T-helper 1 cell (primary cell): ENCODE measurements at regions not wholly inside any gene's neighbourhood (a gene's known extent, or its start where the extent isn't known, plus 50 kb on each side); places are given as distances from the start of the nearest gene placed in this dataset.
"Not testable (repeated sequence)": the region's sequence is repeated elsewhere in the genome, so short reads cannot be mapped to it uniquely, and the experiment has no call there.

Experiments used
- DNase-seq, 5 donors: peaks; one replicate each; pipeline ENCODE4 v3.0.0-alpha.2; 2012 to 2020

DNA sequence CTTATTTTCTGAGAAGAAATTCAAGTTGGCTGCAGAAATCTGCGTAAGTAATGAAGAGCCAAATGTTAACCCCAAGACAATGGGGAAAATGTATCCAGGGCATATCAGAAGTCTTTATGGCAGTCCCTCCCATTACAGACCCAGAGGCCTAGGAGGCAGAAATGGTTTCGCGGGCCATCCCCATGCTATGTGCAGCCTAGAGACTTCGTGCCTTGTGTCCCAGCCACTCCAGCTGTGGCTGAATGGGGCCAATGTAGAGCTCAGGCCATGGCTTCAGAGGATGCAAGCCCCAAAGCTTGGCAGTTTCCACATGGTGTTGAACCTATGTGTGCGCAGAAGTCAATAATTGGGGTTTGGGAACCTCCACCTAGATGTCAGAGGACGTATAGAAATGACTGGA lies 131.9 kb downstream of the GPR37 start:
- DNase-seq, result no peak

DNA sequence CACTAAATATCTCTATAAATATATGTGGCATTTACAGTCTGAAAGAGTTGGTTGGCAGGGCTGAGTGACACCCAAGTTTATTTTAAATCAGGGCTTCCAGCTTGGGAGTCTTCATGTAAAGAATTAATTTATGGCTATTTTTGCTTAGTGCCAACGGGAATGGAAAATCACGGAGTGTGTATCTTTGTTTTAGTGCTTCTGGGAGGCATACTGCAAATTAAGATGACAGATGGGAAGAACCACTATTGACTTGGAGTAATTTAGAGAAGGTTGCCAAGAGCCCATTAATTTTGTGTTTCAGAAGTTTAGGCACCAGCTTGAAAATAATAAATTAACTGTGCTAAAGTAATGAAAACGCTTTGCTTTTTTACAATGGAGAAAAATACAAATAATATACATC lies 135.2 kb downstream of the GPR37 start:
- no peak for DNase-seq

DNA sequence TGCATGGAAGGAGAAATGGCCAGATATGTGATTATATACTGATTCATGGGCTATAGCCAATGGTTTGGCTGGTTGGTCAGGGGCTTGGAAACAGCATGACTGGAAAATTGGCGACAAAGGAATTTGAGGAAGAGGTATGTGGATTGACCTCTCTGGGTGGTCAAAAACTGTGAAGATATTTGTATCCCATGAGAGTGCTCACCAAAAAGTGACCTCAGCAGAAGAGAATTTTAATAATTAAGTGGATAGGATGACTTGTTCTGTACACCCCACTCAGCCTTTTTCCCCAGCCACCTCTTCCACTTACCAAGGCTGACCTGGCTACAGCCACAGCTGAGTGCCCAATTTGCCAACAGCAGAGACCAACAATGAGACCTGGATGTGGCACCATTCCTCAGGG lies 146.7 kb downstream of the GPR37 start:
- DNase-seq, result no peak

DNA sequence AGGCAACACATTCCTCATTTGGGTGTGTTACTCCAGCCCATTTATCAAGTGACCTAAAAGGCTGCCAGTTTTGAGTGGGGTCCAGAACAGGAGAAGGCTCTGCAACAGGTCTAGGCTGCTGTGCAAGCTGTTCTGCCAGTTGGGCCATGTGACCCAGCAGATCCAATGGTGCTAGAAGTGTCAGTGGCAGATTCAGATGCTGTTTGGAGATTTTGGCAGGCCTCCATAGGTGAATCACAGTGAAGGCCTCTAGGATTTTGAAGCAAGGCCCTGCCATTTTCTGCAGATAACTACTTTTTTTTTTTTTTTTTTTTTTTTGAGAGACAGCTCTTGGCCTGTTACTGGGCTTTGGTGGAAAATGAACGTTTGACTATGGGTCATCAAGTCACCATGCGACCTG lies 147.5 kb downstream of the GPR37 start:
- DNase-seq, result not testable (repeated sequence)

DNA sequence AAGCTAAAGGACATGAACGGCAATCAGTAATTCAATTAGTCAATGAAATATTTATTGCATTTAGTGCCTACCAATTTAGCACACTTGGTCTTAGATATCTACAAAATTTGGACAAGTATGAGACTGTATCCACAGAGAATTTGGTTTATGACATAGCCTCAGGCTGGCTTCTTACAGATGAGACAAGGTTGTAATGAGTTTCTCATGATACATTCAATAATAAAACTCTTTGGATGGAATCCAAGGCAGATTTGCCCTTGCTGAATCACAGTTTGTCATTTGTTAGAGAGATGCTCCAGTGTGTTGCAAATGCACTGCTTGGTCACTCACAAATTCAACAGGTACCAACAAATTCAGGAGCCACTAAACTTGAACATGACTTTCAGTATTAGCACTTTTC lies 162.5 kb downstream of the GPR37 start:
- DNase-seq, result no peak

DNA sequence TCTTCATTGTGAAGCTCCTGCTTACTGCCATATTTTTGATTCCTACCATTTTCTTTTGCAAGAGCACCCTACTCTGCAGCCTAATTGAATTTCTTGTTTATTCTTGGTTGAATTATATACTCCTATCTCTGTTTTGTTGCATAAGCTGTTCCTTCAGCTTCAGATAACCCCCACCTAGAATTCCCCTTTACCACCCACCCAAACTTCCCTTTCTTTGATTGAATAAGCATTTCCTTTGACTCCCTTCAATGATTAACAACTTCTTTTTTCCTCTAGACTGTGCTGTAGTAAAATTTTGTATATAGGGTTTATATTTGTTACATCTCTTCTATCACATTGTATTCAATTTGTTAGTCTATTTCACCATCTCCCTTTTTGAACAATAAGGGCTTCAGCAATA lies 168.1 kb downstream of the GPR37 start:
- DNase-seq, result no peak

DNA sequence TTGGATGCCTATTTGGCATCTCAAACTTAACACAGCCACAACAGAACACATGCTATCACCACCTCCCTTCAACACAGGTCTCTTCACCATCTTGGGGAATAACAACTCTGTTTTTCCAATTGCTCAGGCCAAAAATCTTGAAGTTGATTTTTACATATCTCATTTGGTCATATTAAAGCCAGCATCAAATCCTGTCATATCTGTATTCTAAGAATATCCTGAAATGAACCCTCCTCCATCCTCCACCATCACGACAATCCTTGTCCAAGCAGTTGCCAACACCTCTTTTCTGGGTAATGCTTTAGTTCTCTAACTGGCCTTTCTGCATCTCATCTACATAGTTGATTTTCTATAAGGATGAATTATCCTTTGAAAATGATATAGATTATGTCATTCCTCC lies 168.7 kb downstream of the GPR37 start:
- DNase-seq, result no peak

DNA sequence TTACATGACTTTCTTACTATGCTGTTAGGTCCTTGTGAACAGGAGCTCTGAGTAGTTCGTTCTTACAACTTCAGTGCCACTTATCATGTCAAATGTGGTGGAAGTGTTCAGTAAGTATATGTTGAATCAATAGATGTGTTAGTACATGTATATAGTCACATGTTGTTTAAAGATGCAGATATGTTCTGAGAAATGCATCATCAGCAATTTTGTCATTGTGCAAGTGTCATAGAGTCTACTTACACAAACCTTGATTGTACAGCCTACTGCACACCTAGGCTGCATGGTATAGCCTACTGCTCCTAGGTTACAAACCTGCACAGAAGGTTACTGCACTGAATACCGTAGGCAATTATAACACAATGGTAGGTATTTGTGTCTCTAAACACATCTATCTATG lies 174.8 kb downstream of the GPR37 start:
- DNase-seq, result no peak

DNA sequence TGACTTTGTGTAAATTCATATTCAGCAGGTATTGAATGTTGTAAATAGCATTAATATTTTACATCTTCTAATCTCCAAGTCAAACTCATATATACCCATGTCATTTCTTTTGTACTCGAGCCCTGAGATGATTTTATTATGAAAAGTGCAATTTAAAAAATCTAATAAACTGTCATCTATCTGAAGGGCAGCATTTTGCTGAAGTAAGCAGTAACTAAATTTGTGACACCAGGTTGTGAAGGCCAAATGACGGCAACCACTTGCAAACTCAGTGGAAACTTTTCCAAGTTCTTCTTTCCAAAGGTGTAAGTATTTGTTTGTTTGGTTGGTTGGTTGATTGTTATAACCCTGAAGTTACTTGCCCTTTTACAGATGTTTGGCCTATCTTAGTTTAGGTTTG lies 188.3 kb downstream of the GPR37 start:
- no peak for DNase-seq

DNA sequence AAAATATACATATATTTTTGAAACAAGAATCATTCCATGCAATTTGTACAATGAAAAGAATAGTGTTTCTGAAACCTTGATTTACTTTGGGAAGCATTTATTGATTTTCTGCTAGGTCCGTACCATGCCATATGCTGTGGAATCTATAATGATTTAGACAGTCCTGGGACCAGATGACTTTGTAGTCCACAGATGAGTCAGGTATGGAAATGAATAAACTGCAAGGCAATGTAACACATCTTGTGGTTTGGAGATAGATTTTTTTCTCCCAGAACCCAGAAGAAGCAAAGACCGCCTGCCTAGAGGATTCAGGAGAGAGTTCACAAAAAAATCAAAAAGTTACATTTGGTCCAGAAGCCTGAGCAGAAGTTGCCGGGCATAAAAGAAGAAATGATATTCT lies 190.4 kb downstream of the GPR37 start:
- no peak for DNase-seq

DNA sequence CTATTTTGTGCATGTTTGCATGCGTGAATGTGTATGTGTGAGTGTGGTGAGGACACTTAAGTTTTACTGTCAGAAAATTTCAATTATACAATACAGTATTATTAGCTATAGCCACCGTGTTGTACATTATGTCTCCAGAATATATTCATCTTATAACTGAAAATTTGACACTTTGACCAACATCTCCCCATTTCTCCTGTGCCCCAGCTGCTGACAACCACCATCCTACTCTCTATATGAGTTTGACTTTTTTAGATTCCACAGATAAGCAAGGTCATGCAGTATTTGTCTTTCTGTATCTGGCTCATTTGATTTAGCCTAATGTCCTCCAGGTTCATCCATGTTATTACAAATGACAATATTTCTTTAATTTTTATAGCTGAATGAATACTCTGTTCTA lies 195.0 kb downstream of the GPR37 start:
- DNase-seq, result no peak

DNA sequence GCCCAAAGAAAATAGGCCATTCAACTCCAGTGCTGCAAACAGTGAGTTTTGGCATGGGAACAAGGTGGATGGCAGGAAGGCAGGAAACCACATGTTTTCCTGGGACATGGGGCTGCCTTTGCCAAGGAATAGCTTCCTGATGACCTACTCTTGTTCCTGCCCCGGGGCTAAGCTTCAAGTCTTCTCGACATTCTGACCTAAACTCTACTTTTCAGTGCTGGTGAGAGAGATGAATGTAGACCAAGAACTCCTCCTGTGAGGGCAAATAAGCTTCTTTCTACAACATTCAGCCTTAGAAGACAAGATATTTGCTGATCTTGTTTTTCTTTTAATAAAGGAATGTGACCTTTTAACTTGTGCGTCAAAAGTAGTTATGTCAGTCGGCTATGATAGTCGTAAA lies 199.0 kb downstream of the GPR37 start:
- no peak for DNase-seq

DNA sequence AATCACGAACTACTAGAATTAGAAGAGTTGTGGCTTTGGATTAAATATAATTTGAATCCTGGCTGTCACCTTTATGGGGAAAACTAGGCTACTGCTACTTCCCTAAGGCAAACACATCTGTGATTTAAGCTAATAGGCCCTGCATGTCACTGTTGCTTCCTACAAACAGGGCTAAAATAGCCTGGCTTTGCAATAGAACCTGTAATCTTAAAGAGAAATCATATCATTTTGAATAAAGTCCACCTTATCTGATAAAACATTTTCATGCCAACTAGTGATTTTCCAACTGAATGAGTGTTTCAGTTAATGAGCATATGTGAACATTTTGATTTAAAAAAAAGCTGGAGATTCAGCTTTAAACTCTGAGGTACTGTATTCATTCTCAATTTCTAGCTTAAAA lies 208.0 kb downstream of the GPR37 start:
- no peak for DNase-seq

DNA sequence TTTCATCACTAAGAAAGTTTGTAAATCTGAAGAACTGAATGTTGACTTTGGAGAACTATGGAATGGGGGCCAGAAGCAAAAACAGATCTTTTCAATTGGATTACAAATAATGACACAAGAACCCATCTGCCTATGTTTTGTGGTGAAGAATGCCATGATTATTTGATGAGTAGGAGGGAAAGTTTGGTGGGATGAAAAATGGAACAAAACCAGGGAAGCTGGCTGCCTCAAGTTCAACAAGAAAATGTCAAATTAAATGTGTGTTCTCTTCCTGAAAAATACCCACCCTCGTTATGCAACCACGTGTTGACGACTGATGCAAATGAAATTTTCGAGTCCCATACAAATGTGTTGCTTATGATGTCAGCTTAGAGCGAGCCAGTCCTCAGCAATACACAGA lies 208.5 kb downstream of the GPR37 start:
- no peak for DNase-seq

DNA sequence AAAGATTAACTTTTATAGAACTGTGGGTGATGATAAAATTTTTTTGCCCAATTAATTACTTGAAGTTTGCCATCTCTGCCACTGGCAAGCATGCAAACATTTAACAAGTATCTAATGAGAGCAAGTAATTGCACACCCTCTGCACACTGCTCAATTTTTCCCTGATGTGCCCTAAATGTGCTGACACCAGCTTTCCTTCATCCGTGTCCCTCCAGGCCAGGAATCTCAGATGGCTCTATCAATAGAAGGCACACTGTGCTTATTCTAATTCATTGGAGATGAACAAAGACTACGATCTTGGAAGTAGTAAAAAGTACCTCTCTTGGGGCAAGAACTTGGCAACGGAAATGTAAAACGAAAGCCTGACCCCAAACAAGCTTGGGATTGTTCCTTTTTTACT lies 212.1 kb downstream of the GPR37 start:
- DNase-seq, result no peak

DNA sequence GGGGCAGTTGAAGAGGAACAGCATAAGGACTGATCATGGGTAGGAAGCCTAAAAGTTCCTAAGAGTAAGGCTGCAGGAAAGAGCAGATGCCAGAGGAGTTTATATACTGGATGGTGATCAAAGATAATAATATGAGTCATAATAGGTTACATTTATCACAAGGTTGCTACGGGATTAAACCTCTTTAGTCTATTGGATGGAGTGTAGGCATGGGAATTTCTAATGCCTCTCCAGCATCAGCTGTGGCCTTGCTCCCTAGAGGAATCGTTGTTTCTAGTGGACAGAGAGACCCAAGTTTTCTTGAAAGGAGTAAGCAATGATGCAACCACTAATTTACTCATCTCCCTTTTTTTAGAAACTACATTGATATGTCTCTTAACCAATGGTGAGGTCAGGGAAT lies 213.4 kb downstream of the GPR37 start:
- DNase-seq, result no peak

DNA sequence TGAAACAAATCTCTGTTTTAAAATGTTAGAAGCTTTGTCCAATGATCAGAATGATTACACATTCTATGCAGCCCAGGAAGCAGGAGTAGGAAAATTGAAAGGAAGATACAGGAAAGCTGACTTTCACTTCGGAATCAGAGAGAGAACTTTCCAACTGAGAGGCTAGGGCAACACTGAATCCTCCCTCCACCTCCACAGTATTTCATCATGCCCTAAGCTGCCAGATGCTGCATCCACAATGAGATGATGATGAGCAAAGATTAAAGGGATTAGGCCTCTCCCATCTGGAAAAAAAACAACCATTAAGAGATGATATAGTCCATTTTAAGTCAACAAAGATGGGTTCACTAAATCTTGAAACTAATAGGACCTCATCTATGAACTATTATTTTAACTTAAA lies 215.6 kb downstream of the GPR37 start:
- no peak for DNase-seq

DNA sequence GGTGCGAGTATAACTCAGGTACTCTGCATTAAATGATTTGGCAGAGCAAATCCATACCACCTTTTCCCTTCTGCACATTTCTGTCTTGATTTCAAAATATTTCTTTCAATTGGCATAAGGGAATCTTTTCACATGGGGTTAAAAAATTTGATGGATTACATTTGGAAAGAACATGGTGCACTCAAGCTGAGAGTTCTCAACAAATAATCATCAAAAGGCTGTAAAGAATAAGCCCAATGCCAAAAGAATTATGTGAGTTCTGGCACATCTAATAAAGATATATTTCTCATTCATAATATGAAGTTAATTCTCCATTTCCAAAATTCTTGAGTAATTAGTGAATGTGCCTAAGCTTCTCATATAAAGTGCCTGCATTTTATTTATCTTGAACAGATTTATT lies 223.1 kb downstream of the GPR37 start:
- DNase-seq, result no peak

DNA sequence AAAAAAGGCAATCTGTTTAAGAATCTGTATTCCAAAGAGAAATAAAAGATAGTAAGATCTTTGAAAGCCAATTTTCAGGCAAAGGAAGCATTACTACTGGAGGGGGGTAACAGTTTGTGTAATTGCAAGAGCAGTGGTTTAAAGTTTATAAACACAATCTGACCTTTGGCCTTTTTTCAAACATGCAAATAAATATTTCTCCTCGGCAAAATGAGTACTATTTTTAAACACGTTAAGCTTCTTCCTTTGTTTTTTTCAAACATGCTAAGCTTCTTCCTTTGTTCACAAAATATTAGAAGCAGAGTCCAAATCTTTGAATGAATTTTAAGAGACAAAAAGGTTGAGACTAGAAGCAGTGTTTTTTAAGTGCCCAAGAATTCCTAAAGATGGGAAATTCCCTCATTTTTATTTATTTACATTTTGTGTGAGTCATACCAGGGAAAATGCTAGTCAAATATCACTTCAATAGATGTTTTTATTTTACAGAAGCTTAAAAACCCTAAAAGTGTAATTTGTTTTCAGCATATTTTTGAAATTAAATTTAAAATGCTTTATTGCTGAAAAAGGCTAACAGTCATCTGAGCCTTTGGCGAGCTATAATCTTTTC lies 229.3 kb downstream of the GPR37 start:
- DNase-seq, result no peak

DNA sequence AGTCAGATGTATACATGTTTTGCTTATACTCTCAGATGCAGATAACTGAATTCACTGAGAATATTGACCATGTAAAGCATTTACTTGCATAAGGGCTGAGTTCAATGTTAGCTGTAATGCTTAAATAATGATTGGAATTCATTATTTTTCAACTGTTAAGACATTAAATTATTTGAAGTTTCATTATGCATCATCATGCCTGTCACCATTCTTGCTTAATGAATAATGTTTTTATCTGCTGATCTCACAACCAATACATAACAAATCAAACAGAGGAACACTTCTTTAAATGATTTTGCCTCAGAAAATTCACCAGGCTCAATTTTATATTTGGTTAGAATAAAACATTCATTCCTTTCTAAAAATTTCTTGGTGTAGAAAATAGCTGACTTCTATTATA lies 233.4 kb downstream of the GPR37 start:
- no peak for DNase-seq

DNA sequence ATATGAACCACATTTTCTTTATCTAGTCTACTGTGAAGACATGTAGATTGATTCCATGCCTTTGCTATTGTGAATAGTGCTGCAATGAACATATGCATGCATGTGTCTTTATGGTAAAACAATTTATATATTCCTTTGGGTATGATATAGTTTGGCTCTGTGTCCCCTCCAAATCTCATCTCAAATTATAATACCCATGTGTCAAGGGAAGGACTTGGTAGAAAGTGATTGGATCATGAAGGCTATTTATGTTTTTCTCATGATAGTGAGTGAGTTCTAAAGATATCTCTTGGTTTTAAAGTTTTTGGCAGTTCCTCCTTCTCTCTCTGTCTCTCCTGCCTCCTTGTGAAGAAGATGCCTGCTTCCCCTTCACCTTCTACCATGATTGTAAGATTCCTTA lies 248.7 kb downstream of the GPR37 start:
- no peak for DNase-seq

DNA sequence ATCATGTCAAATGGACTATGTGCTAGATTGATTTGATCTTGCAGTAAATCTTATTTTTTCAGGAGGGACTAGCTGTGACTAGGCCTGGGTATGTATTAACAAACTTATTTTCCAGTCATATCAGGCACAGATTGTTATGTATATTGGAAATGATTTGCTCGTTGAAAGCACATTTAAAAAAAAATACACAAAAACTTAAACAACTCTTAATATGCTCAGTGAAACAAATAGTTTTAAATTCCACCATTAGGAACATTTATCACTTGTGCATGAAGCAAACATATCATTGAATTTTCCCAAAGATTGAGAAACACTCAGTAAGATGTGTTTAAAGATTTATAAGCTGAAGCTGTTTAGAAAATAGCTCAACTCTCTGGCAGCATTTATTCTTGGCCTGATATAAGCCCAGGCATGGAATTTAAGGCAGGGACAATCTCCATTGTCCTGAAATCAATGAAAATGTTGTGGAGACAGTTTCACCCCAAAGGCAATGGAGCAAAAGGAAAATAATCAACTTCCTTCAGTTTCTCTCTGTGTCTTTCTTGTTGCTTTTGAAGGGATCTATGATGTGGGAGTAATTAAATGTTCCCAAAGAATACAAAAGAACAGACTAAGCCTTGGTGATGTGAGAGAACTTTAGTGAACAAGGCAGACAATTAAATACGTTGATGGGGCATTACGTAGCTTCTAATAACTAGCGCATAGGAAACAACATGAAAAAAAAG lies 250.3 kb downstream of the GPR37 start:
- DNase-seq, result no peak

DNA sequence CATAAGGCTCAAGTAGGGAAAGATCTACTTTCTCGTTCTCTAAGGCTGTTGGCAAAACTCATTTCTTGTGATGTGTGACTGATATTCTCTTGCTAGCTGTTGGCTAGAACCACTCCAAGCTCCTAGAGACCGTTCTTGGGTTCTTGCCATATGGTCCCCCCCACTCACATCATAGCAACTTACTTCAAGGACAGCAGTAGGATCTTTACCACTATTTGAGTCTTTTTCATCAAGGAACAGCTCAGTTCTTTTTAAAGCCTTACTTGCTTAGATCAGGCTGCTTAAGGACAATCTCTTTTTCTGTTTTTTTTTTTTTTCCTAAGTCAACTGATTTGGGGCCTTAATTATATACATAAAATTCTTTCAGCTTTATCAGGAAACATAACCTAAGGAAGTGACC lies 251.1 kb downstream of the GPR37 start:
- DNase-seq, result no peak

DNA sequence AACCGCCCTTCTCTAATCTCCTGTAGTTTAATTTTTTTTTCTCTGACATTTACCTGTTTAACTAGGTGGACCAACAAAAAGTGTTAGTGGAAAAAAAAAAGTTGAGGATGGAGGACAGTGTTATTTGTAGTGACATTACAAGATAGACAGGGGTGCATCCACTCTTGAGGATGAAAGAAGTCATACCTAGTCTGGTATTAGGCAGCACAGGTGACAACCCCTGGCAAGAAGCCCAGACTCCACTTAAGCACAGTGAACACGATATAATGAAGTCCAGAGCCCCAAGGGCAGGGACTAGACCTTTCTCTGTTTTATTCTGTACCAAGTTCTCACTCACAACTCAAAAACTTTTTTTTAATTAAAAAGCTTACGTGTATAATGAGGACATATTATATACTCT lies 268.4 kb downstream of the GPR37 start:
- DNase-seq, result no peak

DNA sequence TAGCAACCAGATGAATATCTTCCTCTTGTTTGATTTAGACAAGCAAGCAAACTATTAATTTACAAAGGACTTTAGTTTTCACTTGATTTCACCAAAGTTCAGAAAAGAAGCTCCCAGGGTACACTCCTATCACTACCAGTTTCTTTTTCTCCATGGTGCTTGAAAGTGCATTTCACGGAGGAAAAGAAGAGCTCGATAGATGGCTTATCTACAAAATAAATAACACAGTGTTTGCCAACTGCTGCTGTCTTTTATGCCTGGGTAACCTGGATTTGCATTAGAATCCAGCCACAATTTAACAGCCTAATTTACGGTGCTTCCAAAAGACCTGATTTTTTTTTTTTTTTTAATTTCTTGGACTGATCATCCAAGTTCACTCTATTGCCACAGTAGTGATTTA lies 275.7 kb downstream of the GPR37 start:
- no peak for DNase-seq
